HG03135 (cell line): ENCODE measurements at regions not wholly inside any gene's neighbourhood (a gene's known extent, or its start where the extent isn't known, plus 50 kb on each side); places are given as distances from the start of the nearest gene placed in this dataset.

ENCODE experiments used
- ATAC-seq: cut with Tn5 transposase; IDR thresholded peaks from one replicate; pipeline ENCODE4 v1.9.1; 2021; ENCODE audit warnings: mild to moderate bottlenecking, moderate library complexity; ENCODE audit not compliant: unreplicated experiment

DNA sequence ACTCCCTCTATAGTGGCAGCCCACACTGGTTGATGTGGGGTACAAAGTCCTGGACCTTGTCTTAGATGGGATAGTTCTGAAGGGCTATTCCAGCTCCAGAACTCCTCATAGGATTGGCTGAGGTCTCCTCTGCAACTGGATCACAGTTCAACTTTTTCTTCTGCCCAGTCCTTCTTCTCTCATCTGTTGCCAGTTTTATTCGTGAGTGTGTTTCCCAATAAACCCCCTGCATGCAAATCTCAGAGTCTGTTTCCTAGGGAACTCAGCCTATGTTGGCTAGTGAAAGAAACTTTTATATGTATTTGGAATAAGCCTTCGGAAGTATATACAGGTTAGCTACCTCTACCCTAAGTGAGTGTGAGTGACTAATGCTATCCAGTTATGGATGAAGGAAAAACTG lies 823.4 kb downstream of the SLC4A3 start:
- ATAC-seq, result no peak

- no peak for ATAC-seq
Measured at GRCh38 chr2:220451438-220451837, 824.0 kb downstream of the SLC4A3 start.

- no peak for ATAC-seq
Measured at GRCh38 chr2:220452561-220452960, 825.1 kb downstream of the SLC4A3 start.

- no peak for ATAC-seq
Measured at GRCh38 chr2:220455351-220455990, 828.0 kb downstream of the SLC4A3 start.

- no peak for ATAC-seq
Measured at GRCh38 chr2:220458051-220458450, 830.6 kb downstream of the SLC4A3 start.

DNA sequence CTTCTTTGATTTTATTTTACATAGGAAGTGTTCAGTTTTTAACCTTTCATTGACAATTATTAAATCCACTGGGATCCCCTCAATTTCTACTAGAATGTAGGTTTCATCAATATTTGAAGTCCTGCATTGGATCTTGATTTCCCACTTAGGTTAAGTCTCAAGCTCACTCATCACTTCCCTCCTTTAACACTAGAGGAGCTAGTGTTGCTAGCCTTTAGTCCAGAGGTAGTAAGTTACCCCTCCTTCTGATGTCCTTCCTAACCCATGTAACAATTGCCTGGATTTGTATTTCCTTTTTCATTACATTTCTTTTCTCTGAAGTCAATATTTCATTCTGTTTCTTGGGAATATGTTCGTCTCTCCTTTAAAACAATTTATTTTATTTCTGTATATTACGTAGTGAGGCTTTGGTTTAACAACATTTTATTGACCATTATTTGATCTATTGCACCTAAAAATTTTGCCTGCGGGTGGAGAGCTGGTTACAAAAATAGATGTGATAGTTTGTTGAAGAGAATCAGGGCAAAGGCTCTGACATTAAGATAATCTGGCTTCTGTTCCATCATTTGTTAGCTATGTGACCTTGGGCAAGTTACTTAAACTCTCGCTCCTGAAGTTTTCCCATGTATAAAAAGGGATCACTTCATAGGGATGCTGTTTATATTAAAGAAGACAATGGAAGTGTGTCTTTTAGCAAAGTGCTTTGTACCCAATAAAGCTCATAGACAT lies 833.0 kb downstream of the SLC4A3 start:
- ATAC-seq, result no peak

- ATAC-seq, result no peak
Measured at GRCh38 chr2:220463876-220464275, 836.4 kb downstream of the SLC4A3 start.

DNA sequence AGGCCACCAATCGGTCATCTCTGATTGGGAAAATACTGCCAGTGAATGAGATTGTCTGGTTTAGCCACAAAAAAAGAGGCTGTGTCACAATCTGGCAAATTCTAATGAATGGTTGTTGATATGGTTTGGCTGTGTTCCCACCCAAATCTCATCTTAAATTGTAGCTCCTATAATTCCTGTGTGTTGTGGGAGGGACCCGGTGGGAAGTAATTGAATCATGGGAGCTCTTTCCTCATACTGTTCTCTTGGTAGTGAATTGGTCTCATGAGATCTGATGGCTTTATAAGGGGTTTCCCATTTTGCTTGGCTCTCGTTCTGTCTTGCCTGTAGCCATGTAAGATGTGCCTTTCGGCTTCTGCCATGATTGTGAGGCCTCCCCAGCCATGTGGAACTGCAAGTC lies 838.3 kb downstream of the SLC4A3 start:
- ATAC-seq, result no peak

DNA sequence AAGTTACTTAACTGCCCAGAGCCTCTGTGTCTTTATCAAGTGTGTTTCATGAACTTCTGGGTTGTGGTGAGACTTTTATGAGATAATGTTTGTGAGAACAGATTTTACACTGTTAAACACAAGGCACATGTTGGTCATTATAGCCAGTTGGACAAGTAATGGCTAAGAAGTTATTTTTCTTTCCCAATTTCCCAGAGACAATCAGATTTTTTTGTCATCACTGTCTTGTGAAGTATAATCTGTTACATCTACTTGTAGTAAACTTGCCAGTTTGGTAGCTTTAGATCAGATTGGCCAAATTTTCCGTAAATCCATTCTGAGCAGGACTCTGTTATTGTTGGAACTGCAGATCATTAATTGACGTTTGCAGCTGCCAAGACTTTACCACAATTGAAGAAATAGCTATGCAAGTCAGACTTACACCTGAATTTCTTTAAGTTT lies 838.8 kb downstream of the SLC4A3 start:
- ATAC-seq, result no peak

GRCh38 chr2:220469201-220469600 lies 841.8 kb downstream of the SLC4A3 start:
- ATAC-seq, result no peak

DNA sequence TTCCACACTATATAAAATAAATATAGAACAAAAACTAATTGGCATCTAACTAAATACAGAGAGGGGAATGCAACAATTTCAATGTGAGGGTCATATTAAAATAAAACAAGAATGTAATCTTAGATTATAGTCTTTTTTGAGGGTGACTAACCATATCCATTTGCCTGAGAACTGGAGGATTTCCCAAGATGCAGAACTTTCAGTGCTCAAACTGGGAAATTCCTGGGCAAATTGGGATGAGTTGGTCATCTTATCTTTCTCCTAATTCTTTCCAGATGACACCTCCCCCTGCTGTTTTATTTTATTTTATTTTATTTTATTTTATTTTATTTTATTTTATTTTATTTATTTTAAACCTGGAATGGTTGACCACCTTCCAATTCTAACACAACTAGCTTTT lies 846.2 kb downstream of the SLC4A3 start:
- ATAC-seq, result no peak

- ATAC-seq, result no peak
Measured at GRCh38 chr2:220476877-220477276, 849.4 kb downstream of the SLC4A3 start.

DNA sequence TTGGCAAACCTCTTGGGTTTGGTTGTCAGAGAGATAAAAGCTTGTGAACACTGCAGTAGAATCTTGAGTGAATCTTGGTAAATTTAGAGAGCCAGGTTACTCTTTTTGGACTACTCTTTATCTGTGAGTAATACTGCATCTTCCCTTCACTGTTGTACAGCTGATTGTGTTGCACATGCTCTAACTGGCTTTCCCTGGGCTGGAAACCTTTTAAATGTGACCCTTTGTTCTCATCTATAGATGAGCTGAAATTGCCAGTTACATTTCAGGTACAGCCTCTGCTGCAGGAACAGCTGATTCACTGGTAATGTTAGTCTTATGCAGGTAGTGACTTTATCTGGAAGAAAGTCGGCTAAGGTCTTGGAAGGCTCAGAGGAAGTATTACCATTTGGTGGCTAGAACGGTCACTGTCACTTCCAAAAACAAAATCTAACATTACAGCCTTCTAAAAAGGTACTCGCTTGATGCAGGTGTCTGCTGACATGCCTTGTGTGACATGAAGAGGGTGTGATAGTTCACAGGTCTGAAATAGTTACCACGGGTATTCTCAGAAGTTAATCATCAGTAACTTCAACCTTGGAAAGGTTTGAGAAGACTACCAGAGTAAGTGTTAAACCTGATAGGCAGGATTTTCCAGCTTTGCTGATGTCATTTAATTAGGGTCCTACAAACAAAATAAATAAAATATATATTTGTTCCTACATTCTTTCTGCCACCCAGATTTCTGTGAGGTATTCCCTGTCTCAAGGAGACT lies 851.1 kb downstream of the SLC4A3 start:
- no peak for ATAC-seq

DNA sequence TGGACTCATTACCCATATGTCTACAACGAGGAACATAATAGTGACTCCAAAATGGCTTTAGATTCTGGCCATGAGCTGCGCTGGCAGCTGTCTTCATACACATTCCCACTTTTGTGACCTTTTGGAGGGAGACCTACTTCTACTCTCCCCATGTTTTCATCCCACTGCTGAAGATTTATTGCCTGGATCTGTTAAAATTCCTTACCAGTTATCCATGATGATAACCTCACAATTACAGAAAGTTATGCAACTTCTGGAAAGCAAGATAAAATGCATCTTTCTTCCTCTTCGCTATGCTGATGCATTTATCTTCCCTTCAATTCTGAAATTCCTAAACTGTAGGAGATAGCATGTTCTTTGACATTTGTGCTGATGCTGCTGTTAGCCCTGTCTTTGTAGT lies 855.3 kb downstream of the SLC4A3 start:
- no peak for ATAC-seq

GRCh38 chr2:220489121-220489520 lies 861.7 kb downstream of the SLC4A3 start:
- ATAC-seq, result no peak

DNA sequence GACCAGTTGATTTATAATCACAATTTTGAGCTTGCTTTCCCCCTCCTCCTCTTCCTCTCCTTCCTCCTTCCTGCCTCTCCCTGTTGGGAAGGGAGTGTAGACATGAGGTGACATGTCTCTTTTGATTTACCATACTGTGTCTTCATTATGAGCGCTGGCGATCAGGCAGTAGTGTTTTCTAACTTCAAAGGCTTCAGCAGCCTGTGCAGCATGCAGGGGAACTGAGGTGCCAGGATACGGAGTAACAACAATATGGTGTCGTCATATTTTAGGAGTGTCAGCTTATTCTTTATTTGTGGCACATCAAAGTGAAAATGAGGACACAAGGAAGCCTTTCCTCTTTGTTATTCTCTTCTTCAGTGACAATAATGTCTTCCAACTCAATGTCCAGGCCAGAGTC lies 864.2 kb downstream of the SLC4A3 start:
- no peak for ATAC-seq

- no peak for ATAC-seq
Measured at GRCh38 chr2:220493871-220494525, 866.6 kb downstream of the SLC4A3 start.

DNA sequence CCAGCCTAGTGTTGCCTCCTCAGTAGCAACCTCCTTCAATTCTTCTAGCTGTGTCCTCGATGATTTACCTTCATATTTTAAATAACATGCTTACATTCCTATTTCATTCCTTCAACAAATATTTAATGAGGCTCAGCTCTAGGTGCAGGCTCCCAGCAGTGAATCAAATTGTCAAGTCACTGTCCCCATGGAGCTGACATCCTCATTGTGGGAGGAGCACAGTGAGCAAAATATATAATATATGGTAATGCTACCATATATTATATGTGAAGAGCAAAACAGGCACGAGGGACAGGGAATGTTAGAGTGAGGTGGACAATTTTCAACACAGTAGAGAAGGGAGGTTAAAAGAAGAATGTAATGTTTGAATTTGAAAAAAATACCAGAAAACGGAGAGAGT lies 869.1 kb downstream of the SLC4A3 start:
- ATAC-seq, result no peak

DNA sequence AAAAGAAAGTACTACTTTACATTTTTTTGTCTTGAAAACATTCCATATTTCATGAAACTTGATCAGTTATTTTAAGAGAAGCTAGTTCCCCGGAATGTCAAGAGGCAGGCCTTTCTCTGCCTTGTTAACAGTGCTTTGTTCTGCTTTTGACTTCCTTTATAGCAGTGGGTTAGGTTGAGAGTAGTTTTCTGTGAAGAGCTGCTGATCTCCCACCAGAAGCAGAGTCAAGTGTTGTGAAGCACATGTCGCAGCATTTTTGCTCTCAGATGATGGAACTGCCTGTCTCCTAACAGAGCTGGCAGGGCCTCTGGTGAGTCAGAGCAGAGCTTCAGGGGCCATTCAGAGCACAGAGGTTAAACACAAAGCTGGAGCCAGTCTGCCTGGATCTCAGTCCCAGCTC lies 871.8 kb downstream of the SLC4A3 start:
- ATAC-seq, result no peak

- no peak for ATAC-seq
Measured at GRCh38 chr2:220502539-220502938, 875.1 kb downstream of the SLC4A3 start.

DNA sequence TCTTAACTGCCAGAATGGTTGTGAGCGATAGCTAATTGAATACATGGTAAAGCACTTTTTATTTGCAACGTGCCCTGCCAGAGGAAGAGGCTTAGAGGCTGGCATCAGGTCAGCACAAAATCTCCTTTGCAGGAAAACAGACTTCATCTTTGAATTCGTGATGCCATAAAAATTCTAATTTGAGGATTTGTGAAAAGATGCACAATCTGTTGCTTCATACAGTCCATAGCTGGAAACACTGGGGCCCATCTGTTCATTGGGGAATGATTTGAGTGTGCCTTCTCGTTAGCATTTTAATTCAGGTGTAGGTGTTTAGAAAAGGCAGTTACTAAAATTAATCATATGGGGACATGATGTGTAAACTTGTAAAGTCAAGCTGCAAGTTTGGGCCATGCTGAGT lies 876.0 kb downstream of the SLC4A3 start:
- no peak for ATAC-seq
